GM10266 (cell line): ENCODE measurements at regions not wholly inside any gene's neighbourhood (a gene's known extent, or its start where the extent isn't known, plus 50 kb on each side); places are given as distances from the start of the nearest gene placed in this dataset.

ENCODE experiments used
- DNase-seq: peaks from one replicate; pipeline ENCODE4 v3.0.0; 2012; ENCODE audit errors: extremely low spot score
- TF ChIP-seq, protein P1 (sequence below): IDR thresholded peaks from 2 replicates; pipeline ENCODE4 v1.5.1; 2012; ENCODE audit warnings: mild to moderate bottlenecking, low read depth; ENCODE audit not compliant: control insufficient read depth, insufficient read depth; ENCODE audit errors: missing control alignments

DNA sequence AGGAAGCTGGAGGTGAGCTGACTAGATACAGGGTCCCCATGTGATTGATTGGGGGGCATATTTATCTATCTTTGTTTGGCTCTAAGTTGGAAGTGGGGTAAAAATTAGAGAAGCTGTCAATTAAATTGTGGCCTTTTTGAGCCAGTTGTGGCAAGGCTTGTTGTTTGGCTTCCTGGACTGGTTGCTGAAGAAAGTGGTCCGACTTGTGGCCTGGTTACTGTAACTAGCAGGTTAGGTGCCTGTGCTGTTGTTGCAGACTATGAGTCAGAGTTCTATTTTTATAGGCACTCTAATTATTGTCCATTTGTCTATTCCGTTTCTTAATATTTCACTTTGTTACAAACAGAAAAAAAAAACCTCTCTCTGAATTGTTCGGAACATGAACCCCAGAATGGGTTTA, 129.1 kb upstream of the CNTN6 start:
- DNase-seq: no peak
- TF ChIP-seq, protein P1, sequence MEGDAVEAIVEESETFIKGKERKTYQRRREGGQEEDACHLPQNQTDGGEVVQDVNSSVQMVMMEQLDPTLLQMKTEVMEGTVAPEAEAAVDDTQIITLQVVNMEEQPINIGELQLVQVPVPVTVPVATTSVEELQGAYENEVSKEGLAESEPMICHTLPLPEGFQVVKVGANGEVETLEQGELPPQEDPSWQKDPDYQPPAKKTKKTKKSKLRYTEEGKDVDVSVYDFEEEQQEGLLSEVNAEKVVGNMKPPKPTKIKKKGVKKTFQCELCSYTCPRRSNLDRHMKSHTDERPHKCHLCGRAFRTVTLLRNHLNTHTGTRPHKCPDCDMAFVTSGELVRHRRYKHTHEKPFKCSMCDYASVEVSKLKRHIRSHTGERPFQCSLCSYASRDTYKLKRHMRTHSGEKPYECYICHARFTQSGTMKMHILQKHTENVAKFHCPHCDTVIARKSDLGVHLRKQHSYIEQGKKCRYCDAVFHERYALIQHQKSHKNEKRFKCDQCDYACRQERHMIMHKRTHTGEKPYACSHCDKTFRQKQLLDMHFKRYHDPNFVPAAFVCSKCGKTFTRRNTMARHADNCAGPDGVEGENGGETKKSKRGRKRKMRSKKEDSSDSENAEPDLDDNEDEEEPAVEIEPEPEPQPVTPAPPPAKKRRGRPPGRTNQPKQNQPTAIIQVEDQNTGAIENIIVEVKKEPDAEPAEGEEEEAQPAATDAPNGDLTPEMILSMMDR: no peak

DNA sequence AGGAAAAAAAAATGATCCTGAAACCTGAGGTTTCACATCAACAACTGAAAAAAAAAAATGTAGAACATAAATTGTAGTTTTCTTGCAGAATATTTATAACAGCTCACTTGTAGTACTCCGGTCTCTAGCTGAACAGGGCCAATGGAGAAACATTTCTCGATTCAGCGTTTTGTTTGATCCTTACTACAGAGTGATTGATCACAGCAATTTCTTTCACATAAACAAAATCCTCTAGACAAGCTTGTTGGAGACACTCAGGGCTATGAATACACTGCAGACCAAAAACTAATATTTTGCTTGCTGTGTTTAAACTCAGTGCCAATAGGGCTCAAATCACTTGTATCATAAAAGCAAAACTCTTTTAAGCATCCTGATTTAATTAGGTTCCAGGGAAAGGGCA, 127.0 kb upstream of the CNTN6 start:
- no peak for DNase-seq

DNA sequence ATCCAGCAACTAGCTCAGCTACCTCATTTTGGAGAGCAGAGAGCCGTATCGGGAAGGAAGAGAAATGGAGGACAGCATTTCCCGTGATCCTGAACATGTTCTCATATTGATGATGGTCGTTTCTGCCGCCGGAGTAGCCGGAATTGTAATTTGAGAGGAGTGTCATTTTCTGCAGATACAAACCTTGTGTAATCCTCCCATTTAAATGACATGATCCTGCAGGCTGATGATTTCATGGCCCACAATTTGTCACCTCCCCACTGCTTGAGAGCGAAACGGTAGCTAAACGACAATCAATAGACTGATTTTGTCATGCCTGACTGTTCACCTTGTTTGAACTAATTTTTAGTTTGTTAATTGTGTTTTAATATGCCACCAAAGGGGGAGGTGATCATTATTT, 126.5 kb upstream of the CNTN6 start:
- DNase-seq: no peak
- TF ChIP-seq, protein P1: no peak

More for the DNA sequence above, 127.0 kb upstream of the CNTN6 start:
- TF ChIP-seq, protein P1: no peak

DNA sequence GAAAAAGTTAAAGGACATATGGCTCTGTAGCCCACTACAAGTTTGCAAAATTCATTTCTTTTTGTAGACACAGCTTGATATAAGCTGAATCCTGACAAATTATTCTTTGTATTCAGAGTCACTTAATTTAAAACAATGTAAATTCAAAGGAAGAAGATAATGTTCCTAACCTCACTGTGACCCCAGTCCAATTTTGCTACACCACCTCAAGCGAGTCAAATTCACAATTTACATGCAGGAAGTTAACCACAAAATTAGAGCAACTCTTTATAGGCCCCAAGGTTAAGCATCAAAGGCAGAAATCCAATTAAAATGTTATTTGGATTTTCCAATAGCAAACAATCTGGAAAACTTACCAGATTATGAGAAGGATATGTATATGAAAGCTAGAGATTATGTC, 119.5 kb upstream of the CNTN6 start:
- TF ChIP-seq, protein P1: no peak
- no peak for DNase-seq

DNA sequence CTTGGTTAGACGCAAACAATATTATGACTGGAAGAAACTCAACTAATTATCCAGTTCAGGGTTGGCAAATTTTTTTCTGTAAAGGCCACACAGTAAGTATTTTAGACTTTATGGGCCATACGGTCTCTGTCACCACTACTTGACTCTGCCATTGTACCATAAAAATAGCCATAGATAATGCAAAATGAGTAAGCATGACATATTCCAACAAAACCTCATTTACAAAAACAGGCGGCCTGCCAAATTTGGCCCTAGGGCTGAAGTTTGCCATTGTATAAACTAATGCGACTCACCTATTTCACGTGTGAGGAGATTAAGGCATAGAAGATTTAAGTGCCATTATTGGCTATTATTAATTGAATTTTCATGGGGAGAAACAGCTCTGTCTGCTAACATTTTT, 116.8 kb upstream of the CNTN6 start:
- no peak for DNase-seq
- TF ChIP-seq, protein P1: no peak

DNA sequence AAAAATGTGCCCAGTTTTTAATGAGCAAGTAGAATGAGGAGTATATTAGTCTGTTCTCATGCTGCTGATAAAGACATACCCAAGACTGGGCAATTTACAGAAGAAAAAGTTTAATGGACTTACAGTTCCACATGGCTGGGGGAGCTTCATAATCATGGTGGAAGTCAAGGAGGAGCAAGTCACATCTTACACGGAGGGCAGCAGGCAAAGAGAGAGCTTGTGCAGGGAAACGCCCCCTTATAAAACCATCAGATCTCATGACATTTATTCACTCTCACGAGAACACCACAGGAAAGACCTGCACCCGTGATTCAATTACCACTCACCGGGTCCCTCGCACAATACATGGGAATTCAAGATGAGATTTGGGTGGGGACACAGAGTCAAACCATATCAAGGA, 111.7 kb upstream of the CNTN6 start:
- TF ChIP-seq, protein P1: no peak
- no peak for DNase-seq

DNA sequence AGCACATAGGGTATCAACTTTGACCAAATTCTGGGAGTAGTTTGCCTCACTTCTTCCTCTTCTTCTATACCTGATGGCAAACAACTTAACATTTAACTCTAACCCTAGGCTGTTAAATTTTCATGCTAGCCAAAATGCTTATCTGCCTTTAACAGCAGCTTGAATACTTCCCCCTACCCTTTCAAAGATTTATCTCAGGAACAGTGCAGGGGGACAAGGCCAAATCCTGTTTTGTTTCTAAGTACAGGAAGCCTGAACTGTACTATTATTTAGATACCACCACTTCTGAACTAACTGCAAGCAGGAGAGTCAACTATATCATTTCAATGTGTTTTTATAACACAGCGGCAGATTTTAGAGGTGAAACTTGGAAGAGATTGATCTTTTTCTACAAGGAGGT, 104.0 kb upstream of the CNTN6 start:
- TF ChIP-seq, protein P1: no peak
- DNase-seq: no peak

DNA sequence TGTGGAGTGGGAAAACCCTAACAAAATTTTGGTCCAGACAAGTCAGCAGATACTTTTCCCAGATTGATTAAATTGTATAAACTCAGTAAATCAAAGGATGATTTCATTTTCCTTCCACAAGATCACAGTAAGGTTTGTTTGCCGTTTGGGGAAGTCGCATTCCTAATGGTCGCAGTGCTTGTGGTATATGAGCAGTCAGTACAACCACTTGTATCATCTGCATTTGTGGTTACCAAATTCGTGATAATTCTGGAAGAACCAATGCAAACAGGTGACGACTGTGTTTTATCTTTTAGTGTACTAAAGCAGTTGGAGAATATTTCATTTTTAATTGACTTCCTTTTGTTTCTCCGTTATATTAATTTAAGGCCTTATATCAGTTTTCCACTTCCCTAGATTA, 100.0 kb upstream of the CNTN6 start:
- TF ChIP-seq, protein P1: no peak
- DNase-seq: no peak
